CD4-positive, alpha-beta T cell (primary cell): ENCODE measurements at regions not wholly inside any gene's neighbourhood (a gene's known extent, or its start where the extent isn't known, plus 50 kb on each side); places are given as distances from the start of the nearest gene placed in this dataset.

ENCODE experiments used
- ATAC-seq: fragments of 200-7000 bp; cut with Tn5 transposase; one replicate; pipeline ENCODE4 v1.10.0; 2022; ENCODE audit warnings: mild to moderate bottlenecking; ENCODE audit not compliant: poor library complexity
- CTCF ChIA-PET: fragments of 350-600 bp; sonication (Branson Sonifier 250); formaldehyde crosslinking; loops from one replicate; lab custom pipeline; 2021; ENCODE audit warnings: antibody characterized with exemption, inconsistent platforms; lab: Charles Lee
- POLR2A ChIA-PET: fragments of 350-600 bp; sonication (Branson Sonifier 250); formaldehyde crosslinking; loops from one replicate; lab custom pipeline; 2021; ENCODE audit warnings: antibody characterized with exemption, inconsistent platforms; lab: Charles Lee
- DNase-seq, 14 experiments: peaks; one replicate each; pipeline ENCODE4 v3.0.0-alpha.2; 2013 to 2020; ENCODE audit warnings: mixed read lengths in 2 of 14
- H3K27ac ChIP-seq, 2 donors: one replicate each; pipeline versions ENCODE4 v1.5.1 to v1.7.0; 2013; ENCODE audit warnings: low read length in 2 of 2, low read depth in 1 of 2, mild to moderate bottlenecking in 1 of 2
- H3K27me3 ChIP-seq, 2 experiments: 1 replicate in 1 of 2; 2 replicates in 1 of 2; pipeline versions ENCODE4 v1.6.1 to v1.7.0; 2013; ENCODE audit warnings: low read length in 2 of 2, control low read depth in 1 of 2, mild to moderate bottlenecking in 1 of 2, moderate library complexity in 1 of 2; ENCODE audit not compliant: insufficient read depth in 2 of 2, control insufficient read depth in 1 of 2
- H3K36me3 ChIP-seq: one replicate; pipeline ENCODE4 v1.6.1; 2013; ENCODE audit warnings: low read length, control low read depth; ENCODE audit not compliant: insufficient read depth
- H3K4me1 ChIP-seq: one replicate; pipeline ENCODE4 v1.6.1; 2013; ENCODE audit warnings: low read length, control low read depth; ENCODE audit not compliant: insufficient read depth
- H3K4me3 ChIP-seq: one replicate; pipeline ENCODE4 v1.5.1; 2013; ENCODE audit warnings: mild to moderate bottlenecking, low read length, moderate library complexity
- H3K9me3 ChIP-seq, 2 experiments: 1 replicate in 1 of 2; 2 replicates in 1 of 2; pipeline versions ENCODE4 v1.6.1 to v1.7.0; 2013; ENCODE audit warnings: low read length in 2 of 2, mild to moderate bottlenecking in 2 of 2, control low read depth in 1 of 2, moderate library complexity in 1 of 2; ENCODE audit not compliant: control insufficient read depth in 1 of 2, insufficient read depth in 1 of 2
- H3K27ac Mint-ChIP-seq: one replicate; pipeline ENCODE4 v1.8.0; 2020; ENCODE audit warnings: mixed read lengths
- H3K27me3 Mint-ChIP-seq: one replicate; pipeline ENCODE4 v1.8.0; 2021; ENCODE audit warnings: mixed read lengths
- H3K36me3 Mint-ChIP-seq: one replicate; pipeline ENCODE4 v1.8.0; 2021; ENCODE audit warnings: low read depth, mixed read lengths
- H3K4me1 Mint-ChIP-seq: one replicate; pipeline ENCODE4 v1.8.0; 2021; ENCODE audit warnings: low read depth, mixed read lengths
- H3K4me3 Mint-ChIP-seq: one replicate; pipeline ENCODE4 v1.8.0; 2020; ENCODE audit warnings: mild to moderate bottlenecking, mixed read lengths
- H3K9me3 Mint-ChIP-seq: one replicate; pipeline ENCODE4 v1.8.0; 2020; ENCODE audit warnings: mixed read lengths
- CTCF ChIP-seq: fragments of 200-600 bp; IDR thresholded peaks from one replicate; pipeline ENCODE4 v1.8.0; 2022; ENCODE audit warnings: antibody characterized with exemption, mild to moderate bottlenecking
- intact Hi-C, 2 experiments: fragments of 100-400 bp; cut with DNase I in 1 of 2; cut with micrococcal nuclease in 1 of 2; formaldehyde crosslinking; loops; one replicate each; pipeline versions ENCODE4 v1.15.1 to v1.9.0; 2023 to 2025; cut with DNase I, micrococcal nuclease

GRCh38 chr21:27838573-27838972 is 871.7 kb upstream of the ADAMTS5 start:
- Histone ChIP-seq H3K9me3 (peaks cover 0 to 9% of the 10 kb centered on the region in 2 experiments), H3K27me3 (no peaks in the 10 kb centered on the region), H3K4me3 (no peak overlapping the region), H3K36me3 (no peaks in the 10 kb centered on the region), H3K27ac (no peak overlapping the region), H3K4me1 (no peaks in the 10 kb centered on the region)
- intact Hi-C loops = loop anchor here in 1 of 2 experiments (5.0 kb wide), 1 partner anchor 51 kb away; no protein-coding TSS in a partner anchor
- ChIA-PET POLR2A (no interaction called here), CTCF (no interaction called here)
- Mint-ChIP-seq H3K27me3 (no peaks in the 10 kb centered on the region), H3K4me1 (no peaks in the 10 kb centered on the region), H3K27ac (no peak overlapping the region), H3K9me3 (no peaks in the 10 kb centered on the region), H3K4me3 (no peak overlapping the region), H3K36me3 (no peaks in the 10 kb centered on the region)
- DNase-seq = no peak
- no peak for TF ChIP-seq CTCF
- ATAC-seq = no peak

GRCh38 chr21:27837936-27838335 is 871.0 kb upstream of the ADAMTS5 start:
- no peak for TF ChIP-seq CTCF
- Histone ChIP-seq H3K36me3 (no peaks in the 10 kb centered on the region), H3K9me3 (peaks cover 0 to 9% of the 10 kb centered on the region in 2 experiments), H3K4me3 (no peak overlapping the region), H3K4me1 (no peaks in the 10 kb centered on the region), H3K27me3 (no peaks in the 10 kb centered on the region), H3K27ac (no peak overlapping the region)
- Mint-ChIP-seq H3K27me3 (no peaks in the 10 kb centered on the region), H3K27ac (no peak overlapping the region), H3K36me3 (no peaks in the 10 kb centered on the region), H3K4me1 (no peaks in the 10 kb centered on the region), H3K9me3 (no peaks in the 10 kb centered on the region), H3K4me3 (no peak overlapping the region)
- ATAC-seq = no peak
- ChIA-PET POLR2A (no interaction called here), CTCF (no interaction called here)
- intact Hi-C loops = loop anchor here in 1 of 2 experiments (5.0 kb wide), 1 partner anchor 51 kb away; no protein-coding TSS in a partner anchor
- DNase-seq = no peak

DNA sequence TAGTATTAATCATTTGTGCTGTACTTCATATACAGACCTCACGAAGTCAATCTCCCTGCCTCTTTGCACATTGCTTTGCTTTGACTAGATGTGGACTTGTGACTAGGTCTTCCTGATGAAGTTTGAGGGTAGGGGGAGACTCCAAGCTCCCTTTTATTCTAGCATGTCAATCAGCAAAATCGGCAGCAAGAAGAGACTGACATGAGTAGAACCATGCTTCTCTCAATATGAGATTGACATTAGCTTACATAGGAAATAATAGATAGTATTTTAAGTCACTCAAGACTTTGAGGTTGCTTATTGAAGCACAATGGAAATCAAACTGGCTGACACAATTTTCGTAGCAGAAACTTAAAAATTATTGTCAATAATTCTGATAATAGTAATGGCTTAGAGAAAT is 866.4 kb upstream of the ADAMTS5 start:
- peaks cover 10% of the 10 kb centered on the region for H3K9me3 Mint-ChIP-seq
- H3K27ac Mint-ChIP-seq = no peak overlapping the region
- Histone ChIP-seq H3K27ac (no peak overlapping the region), H3K36me3 (no peaks in the 10 kb centered on the region), H3K4me1 (no peaks in the 10 kb centered on the region), H3K4me3 (no peak overlapping the region), H3K9me3 (peaks cover 0 to 14% of the 10 kb centered on the region in 2 experiments), H3K27me3 (no peaks in the 10 kb centered on the region)
- intact Hi-C loops = no loop called here
- POLR2A ChIA-PET = no interaction called here
- H3K4me1 Mint-ChIP-seq = no peaks in the 10 kb centered on the region
- H3K27me3 Mint-ChIP-seq = no peaks in the 10 kb centered on the region
- ATAC-seq = no peak
- no peaks in the 10 kb centered on the region for H3K36me3 Mint-ChIP-seq
- DNase-seq = no peak
- CTCF ChIA-PET = no interaction called here
- no peak overlapping the region for H3K4me3 Mint-ChIP-seq
- TF ChIP-seq CTCF = no peak
